GM19035 (cell line): ENCODE measurements at regions not wholly inside any gene's neighbourhood (a gene's known extent, or its start where the extent isn't known, plus 50 kb on each side); places are given as distances from the start of the nearest gene placed in this dataset.

Source experiments
- ATAC-seq: cut with Tn5 transposase; IDR thresholded peaks from one replicate; pipeline ENCODE4 v1.9.1; 2021; ENCODE audit not compliant: unreplicated experiment

DNA sequence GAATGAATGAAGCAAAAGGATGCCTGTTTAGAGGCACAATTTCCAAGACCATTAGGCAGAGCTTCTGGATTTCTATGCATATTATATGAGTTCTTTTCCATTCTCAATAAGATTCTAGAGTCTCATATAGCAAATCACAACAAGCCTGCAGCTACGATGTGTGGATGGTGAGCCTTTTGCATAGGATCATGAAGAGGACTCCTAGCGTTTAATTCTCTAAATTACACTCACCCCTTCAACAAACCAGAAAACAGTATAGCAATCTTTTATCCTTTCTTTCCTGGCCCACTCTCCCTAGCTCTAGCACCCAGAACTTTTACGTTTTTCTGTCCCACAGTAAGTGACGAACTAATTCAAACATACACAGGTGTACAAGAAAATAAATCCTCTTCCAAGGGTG is 293.1 kb upstream of the KLHL29 start:
- ATAC-seq: no peak

DNA sequence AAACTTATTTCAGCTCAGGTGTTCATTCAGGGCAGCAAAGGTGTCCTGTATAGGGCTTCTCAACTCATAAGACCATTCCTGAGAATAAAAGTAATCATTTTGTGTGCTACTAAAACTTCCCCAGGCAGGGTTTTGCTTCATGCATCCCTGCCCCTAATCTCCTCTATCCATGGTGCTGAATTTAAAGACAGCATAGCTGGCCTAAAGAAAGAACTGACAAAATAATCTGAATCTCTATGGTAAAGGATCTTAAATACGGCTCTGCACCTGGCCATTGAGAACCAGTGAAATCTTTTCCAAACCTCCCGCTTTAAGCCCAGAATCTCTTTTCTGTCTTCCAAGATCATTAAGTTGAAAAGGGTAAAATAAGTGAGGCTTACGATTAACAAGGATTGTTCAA is 292.1 kb upstream of the KLHL29 start:
- no peak for ATAC-seq

DNA sequence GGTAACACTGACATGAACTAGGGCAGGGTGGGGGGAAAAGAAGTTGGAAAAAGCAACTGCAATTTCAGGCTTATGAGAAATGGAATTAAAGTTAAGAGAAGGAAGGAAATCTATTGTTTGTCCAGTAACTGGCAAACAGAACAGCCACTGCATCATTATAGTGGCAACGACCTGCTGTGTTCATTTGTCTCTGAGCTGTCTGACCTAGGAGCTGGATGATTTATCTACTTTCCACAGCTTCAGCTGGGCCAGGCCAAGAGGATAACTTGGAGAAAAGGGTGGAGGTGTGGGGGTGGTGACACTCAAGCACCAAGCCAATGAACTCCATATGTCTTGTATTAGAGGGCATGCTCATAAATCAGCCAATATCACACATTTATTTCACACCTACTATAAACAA is 291.5 kb upstream of the KLHL29 start:
- ATAC-seq: no peak

DNA sequence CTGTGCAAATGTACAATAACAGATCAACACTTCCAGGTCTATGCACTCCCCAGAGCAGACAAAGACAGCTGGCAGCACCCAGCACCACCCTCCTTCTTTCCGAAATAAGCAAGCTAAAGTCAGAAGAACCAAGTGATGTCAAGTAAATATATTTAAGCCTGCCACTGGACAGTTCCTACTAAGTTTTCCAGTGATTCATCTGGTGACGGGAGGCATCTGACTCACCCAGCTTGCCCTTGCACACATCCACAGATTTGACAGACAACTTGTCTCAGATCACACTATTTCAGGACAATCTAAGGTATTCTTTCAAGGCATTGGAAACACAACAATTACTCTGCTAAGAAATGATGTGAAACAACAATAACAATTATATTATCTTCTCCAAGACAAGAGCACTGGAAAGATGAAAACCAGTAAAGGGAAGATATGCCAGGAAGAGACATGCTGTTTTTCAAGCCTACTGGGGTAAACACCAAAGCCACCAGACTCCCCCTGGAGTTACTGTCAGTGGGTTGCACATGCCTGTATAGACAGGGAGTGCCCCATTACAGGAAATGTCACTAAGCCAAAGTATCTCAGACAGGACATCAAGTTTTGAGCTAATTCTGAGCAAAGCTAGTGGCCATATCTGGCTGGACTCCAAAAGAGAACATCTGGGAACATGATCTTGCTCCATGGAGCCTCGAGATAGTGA is 287.9 kb upstream of the KLHL29 start:
- no peak for ATAC-seq

DNA sequence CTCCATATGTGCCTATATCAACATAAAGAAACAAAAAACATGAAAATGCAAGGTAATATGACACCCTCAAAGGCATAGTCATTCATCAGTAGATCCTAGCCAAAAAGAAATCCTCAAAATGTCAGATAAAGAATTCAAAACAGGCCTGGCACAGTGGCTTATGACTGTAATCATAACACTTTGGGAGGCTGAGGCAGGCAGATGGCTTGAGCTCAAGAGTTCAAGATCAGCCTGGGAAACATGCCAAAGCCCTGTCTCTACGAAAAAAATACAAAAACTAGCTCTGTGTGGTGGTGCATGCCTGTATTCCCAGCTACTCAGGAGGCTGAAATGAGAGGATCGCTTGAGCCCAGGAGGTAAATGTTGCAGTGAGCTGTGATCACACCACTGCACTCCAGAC is 284.6 kb upstream of the KLHL29 start:
- ATAC-seq: no peak

DNA sequence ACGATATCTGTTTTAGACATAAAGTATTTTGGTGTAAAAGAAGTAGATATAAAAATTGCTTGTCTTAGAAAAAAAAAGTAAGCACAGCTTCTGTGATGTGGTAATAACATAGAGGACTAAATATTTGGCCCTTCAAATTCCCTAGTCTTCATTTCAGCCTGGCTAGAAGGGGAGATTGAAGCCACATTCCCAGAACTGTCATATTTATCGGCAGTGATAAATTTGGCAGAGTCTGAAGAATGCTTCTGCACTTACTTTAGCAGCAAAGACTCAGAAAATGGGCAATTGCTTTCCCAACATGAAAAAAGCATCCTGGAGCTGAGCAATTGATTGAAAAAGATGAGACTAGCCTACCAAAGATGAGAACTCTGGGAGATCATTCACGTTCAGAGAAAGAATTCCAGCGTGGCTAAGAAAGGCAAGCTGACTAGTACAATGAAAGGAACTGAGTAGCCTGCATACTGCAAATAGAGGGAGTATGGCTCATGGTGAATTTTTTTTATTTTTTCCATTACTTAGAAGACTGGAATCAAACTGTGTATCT is 278.7 kb upstream of the KLHL29 start:
- ATAC-seq: no peak

DNA sequence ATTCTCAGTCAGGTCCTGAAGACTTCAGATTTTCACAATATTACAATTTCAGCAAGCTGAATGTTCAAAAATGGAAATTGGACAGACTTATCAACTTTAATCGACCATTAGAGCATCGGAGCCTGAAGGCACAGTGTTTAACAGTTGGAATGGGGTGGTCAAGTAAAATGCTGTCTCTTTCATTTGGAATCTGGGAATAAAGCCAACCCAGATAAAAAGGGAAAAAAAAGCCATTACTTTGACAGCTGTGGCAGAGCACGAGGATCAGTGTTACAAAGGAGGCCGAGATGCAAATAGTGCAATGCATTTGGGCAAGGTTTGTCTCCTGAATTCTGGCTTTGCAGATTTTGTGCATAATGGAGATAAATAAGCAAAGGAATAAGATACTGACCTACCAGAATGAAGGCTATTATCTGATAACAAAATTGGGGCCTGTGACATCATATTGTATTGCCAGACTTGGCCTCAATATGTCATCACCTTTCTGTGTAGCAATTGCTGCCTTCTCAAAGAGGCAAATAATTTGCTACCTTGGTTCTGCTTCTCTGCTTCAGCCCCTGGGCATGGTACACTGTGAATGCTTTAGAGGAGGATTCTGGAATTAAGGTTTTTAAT is 277.5 kb upstream of the KLHL29 start:
- ATAC-seq: no peak

DNA sequence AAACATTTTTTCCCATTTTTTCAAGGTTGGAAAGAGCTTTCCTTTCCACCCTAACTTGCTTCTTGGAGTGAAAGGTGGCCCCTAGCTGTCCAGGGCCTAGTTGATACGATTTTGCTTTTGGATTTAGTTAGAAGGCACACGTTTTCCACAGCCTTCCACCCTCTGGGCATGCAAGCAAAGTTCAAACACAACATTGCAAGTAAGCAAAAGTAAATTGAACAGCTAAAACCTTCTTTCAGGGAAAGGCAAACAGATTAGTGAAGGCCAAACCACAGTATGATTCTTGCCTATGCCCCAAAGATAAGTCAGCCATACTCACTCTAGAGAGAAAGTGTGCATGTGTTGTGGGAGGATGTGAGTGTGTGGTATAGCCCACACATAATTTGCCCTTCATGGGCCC is 273.7 kb upstream of the KLHL29 start:
- no peak for ATAC-seq

DNA sequence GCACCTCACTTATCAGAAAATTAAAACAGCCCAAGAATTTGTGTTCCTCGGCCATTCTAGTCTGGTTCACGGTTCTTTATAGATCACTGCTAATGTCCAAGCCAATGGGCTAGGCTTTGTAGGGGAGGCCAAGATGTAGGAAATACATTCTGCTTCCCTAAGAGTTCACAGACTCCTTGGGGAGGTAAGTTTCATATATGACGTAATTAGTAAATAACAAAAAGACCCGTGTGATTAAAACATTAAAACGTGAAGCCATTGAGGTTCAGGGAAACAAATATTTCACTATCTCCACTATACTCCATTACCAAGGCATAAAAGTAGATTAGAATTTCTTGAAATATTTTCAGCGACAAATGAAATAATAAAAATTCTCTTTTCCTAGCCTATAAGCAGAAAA is 272.5 kb upstream of the KLHL29 start:
- ATAC-seq: no peak

DNA sequence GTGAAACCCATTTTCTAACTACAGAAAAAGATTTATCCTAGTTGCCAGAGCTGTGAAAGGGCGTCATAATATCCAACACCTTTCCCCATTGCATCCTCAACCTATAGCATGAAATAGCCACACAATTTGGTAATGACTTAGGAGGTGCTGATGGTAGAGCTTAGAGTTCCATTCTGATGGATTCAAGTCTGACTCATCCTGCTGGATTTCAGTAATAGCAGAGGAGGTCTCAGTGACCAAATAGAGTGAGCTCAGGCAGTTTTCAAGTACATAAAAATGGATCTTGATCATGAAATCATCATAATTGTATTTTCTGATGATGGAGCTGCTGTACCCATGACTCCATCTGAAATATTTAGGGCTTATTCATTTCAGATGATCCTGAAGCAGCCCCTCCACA is 270.7 kb upstream of the KLHL29 start:
- ATAC-seq: no peak

DNA sequence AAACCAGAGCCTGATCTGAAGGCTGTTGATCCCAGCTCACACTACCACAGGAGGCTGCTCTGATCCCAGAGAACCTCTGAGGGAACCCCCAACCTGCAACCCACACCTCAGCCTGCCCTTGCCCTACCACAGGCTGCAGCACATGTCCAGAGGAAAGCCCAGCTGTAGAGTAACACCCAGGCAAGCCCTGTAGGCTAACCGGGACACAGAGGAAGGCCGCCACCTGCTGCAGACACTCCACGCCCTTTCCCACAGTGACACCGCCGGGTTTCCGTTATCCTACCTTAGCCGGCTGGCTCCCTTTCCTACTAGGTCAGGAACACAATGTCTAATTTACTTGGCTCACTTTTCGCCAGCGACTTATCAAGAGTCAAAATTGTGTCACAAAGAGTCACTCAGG is 266.7 kb upstream of the KLHL29 start:
- no peak for ATAC-seq

DNA sequence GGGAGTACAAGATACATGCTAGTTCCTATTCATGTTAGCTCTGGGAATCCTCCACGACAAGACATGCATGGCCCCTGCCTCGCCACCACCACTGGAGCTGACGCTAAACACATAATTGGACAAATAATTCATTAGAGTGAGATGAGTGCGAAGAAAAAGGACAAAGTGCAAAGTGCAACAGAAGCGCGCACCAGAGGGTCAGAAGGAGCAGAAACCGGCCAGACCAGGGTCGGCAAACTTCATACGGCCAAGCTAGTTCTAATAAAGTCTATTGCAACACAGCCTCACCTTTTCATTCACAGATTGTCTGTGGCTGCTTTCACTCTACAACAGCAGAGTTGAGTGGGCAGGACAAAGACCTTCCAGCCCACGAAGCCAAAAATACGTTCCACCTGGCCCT is 266.1 kb upstream of the KLHL29 start:
- no peak for ATAC-seq

DNA sequence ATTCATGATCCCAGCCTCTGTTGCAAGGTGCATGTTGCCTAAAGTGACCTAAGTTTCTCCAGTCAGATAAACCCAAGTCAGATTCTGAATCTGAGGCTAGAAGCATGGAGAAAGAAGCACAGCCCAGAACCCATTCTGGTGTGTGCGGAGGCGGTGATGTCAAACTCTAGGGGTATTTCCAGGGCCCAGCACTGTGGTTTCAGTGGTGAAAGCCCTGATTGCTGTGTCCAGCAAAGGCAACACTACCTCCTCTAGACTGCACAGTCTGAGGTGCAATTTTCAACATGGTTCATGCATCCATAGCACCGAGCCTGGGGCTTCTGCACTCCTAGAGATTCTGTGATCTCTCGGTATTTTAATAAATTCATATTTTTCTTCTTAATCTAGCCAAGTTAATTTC is 264.8 kb upstream of the KLHL29 start:
- no peak for ATAC-seq

DNA sequence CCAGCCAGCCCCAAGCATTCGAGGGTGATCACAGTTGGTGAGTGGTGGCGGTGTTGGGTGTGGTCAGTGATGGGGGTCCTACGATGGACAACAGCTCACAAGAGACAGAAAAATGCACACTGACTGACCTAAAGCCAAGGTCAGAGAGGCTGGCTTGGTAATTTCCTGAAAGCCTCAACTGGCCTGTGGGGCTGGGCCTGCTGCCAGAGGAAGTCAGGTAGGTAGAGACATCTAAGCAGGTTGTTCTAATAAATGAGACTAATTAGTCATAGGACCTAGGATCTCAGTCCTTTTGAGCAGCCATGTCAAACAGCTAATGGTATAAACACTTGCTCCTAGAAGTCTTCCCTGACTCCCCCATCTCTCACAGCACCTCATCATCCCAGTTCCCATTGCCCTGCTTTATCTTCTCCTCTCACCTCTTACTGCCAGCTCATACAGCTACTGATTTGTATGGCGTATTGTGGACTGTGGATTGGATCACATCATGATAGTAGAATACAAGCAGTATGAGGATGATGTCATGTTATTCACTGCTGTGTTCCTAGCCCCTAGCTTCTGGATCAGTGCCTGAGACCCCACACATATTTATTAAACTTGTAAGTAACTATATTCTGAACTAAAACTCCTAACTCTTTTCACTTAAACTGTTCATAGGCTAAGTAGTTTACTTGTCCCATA is 262.9 kb upstream of the KLHL29 start:
- ATAC-seq: no peak

DNA sequence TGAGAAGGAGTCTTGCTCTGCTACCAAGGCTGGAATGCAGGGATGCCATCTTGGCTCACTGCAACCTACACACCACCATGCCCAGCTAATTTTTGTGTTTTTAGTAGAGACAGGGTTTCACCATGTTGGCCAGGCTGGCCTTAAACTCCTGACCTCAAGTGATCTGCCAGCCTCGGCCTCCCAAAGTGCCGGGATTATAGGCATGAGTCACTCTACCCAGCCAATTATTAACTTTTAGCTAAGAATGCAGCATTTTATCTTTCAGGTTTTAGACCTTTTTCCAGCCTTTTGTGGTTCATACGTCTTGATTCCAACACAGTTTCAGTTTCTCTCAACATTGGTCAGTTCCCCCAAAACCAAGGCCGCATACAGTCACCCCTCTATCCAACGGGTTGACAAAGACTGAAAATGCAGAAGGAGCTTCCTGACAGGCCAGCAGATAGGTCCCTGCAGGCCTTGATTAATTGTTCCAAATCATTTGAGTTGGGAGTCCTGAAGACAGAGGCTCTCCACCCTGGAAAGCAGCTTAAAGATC is 262.2 kb upstream of the KLHL29 start:
- no peak for ATAC-seq

DNA sequence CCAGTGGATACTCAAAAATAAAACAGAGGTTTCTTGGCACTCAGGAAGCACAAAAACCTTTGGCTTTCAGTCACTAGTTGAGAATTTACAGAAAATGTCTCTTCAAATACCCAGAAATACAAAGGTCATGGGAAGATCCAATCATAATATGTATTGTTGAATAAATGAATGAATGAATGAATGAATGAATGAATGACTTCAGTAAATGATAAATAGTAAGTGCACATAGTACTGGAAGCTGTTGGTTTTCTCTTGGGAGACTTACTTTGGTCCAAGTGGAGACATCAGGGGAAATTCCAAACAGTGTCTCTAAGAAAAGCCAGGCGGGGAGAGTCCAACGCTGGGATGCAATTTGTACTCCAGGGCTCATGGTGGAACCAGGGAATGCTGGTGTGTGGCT is 261.3 kb upstream of the KLHL29 start:
- no peak for ATAC-seq

DNA sequence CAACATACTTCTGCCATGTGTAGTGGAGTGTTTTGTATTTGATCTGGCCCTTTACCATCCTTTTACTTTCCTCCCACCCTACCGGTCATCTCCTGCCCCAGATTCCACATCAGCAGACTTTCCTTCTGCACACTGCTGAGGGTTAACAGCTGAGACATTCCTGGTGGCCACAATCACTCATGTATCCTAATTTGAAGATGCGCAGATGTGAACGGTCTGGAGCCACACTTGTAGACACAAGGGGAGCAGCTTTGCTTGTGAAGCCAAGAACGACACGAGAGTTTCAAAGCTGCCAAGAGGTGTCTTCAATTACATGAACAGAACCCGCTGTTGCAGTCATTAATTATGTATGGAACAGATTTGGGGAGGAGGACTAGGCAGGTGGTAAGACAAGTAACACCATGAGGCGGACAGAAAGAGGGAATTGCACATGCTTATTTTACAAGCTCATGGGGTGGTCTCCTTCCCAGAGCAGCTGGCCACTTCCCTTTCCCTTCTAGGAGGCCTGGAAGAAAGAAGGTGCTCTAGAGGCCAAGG is 260.7 kb upstream of the KLHL29 start:
- ATAC-seq: no peak

DNA sequence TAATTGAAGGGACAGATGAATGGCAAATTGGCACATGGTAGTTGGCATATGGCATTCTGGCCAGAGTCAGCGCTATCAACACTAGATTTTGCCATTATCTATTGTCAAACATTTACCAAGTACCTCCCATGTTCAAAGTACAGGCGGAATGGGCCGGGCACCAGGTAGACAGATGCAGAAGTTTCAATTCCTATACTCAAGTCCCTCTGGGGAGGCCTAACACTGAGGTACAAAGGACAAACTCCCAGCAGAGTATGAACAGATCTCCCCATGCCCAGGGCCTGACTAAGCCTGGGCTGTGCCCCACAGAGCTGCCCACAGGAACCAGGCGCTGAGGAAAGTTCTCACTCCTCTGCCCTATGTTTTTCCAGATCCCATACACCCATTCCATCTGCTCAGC is 257.5 kb upstream of the KLHL29 start:
- no peak for ATAC-seq

DNA sequence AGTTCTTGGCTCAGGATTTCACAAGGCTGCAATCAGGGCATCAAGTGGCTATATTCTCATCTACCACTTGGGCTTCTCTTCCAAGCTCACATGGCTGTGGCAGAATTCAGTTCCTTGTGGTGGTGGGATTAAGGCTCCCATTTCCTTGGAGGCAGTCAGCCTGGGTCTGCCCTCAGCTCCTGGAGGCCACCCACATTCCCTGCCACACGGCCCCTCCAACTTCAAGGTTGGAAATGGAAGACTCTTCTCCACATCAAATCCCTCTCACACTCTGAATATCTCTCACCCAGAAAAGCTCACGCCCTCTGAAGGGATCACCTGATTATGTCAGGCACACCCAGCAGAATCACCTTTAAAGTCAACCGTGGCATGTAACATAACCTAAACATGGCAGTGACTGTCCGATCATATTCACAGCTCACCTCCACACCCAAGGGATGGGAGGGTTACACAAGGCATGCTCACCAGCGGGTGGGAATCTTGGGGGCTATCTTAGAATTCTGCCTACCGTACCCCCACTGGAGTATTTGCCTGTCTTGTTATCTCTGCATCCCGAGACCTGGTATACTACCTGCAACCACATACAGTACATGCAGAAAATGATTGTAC is 256.2 kb upstream of the KLHL29 start:
- ATAC-seq: no peak

DNA sequence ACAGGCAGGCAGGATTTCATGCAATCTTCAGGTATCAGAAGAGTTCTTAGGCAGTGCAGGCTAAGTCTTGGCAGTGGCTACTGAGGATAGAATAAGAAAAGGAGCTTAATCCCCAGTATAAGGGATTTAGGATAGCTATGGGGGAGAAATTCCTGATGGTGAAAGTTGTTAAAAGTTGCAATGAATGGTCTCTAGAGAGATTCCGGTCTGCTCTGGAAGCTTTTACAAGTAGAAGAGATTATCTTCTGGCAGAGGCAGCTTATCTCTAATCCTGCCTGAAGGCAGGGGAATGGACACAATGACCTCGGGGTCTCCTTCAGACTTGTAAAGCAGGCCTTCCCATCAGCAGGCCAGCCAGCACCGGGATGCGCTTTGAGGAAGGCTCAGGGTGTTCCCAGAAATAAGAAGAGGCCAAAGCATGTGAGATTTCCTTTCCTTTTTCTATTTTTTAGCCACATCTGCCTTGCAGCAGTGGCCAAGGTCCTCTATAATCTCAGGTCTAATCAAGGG is 253.9 kb upstream of the KLHL29 start:
- ATAC-seq: no peak

DNA sequence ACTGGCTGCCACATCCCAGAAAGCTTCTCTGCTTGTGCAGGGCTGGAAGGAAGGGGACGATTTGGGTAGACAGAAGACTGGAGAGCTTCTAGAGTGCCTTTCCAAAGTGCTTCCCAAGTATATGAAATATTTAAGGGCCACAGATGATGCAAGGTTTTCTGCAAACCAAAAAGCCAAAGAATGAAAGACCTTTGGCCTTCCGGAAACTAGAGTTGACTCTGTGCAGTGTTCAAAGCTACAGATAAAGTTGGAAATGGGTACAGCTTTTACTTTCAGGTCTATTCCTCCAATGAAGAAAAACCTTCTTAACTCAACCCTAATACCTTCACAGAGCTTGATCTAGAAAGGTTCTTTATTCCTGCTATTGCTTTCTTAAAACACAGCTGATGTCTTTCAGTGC is 253.0 kb upstream of the KLHL29 start:
- no peak for ATAC-seq
